Smooth muscle cell (in vitro differentiated cells): ENCODE measurements at regions not wholly inside any gene's neighbourhood (a gene's known extent, or its start where the extent isn't known, plus 50 kb on each side); places are given as distances from the start of the nearest gene placed in this dataset.

ENCODE experiments used
- DNase-seq: peaks from one replicate; lab custom pipeline; 2025; ENCODE audit not compliant: unreplicated experiment; lab: John Stamatoyannopoulos, UW
- H2AFZ ChIP-seq: fragments of 200-600 bp; sonication (generic); 2 replicates; pipeline ENCODE4 v1.6.0; 2016; ENCODE audit warnings: antibody characterized with exemption, low read depth, mild to moderate bottlenecking
- H3F3A ChIP-seq: fragments of 200-600 bp; sonication (generic); 2 replicates; pipeline ENCODE4 v1.6.0; 2017; ENCODE audit warnings: antibody characterized with exemption, low read depth
- H3K27ac ChIP-seq: fragments of 200-600 bp; sonication (generic); 2 replicates; pipeline ENCODE4 v1.5.1; 2016; ENCODE audit warnings: low read depth, mild to moderate bottlenecking
- H3K27me3 ChIP-seq: fragments of 200-600 bp; sonication (generic); 2 replicates; pipeline ENCODE4 v1.6.1; 2016; ENCODE audit warnings: low read depth, mild to moderate bottlenecking
- H3K36me3 ChIP-seq: fragments of 200-600 bp; sonication (generic); 2 replicates; pipeline ENCODE4 v1.5.1; 2016; ENCODE audit warnings: low read depth
- H3K4me1 ChIP-seq: fragments of 200-600 bp; sonication (generic); 2 replicates; pipeline ENCODE4 v1.5.1; 2016; ENCODE audit warnings: low read depth
- H3K4me2 ChIP-seq: fragments of 200-600 bp; sonication (generic); 2 replicates; pipeline ENCODE4 v1.6.0; 2016; ENCODE audit warnings: mild to moderate bottlenecking
- H3K4me3 ChIP-seq: fragments of 200-600 bp; sonication (generic); 2 replicates; pipeline ENCODE4 v1.5.1; 2016; ENCODE audit warnings: mild to moderate bottlenecking
- H3K79me2 ChIP-seq: fragments of 200-600 bp; sonication (generic); 2 replicates; pipeline ENCODE4 v1.6.0; 2016; ENCODE audit warnings: low read depth, mild to moderate bottlenecking
- H3K9ac ChIP-seq: fragments of 200-600 bp; sonication (generic); 2 replicates; pipeline ENCODE4 v1.6.0; 2016; ENCODE audit warnings: low read depth
- H3K9me3 ChIP-seq: fragments of 200-600 bp; sonication (generic); replicated peaks from 2 replicates; pipeline ENCODE4 v1.5.1; 2016; ENCODE audit warnings: low read depth
- H4K20me1 ChIP-seq: fragments of 200-600 bp; sonication (generic); 2 replicates; pipeline ENCODE4 v1.6.0; 2016; ENCODE audit warnings: low read depth
- CTCF ChIP-seq: fragments of 200-600 bp; sonication (generic); IDR thresholded peaks from 2 replicates; pipeline ENCODE4 v1.5.1; 2017; ENCODE audit warnings: borderline replicate concordance, mild to moderate bottlenecking, antibody characterized with exemption; ENCODE audit not compliant: insufficient read depth, poor library complexity, severe bottlenecking
- WGBS: methylation state at CpG from one replicate; pipeline ENCODE4 v1.1.7; 2016; ENCODE audit warnings: low lambda C conversion rate; 5-methylcytosine and 5-hydroxymethylcytosine counted together

- Histone ChIP-seq H4K20me1 (no peaks in the 10 kb centered on the region), H3F3A (peaks cover 3% of the 10 kb centered on the region), H2AFZ (no peak overlapping the region), H3K27ac (peak overlapping the region; percentile 59), H3K4me3 (no peak overlapping the region), H3K9me3 (no peaks in the 10 kb centered on the region), H3K27me3 (no peaks in the 10 kb centered on the region), H3K4me1 (no peaks in the 10 kb centered on the region), H3K9ac (no peak overlapping the region), H3K36me3 (no peaks in the 10 kb centered on the region), H3K4me2 (no peak overlapping the region), H3K79me2 (no peaks in the 10 kb centered on the region)
- no peak for TF ChIP-seq CTCF
- WGBS = 65% methylated on average over 7 of the region's 7 CpGs
- no peak for DNase-seq
Observed at GRCh38 chr7:117997862-117998825, 124.9 kb upstream of the CTTNBP2 start.

GRCh38 chr7:118000480-118001202 is 127.4 kb upstream of the CTTNBP2 start:
- no peak for TF ChIP-seq CTCF
- 69% methylated on average over 6 of the region's 6 CpGs for WGBS
- no peak overlapping the region for H3K4me3 ChIP-seq
- H3K27me3 ChIP-seq = no peaks in the 10 kb centered on the region
- no peaks in the 10 kb centered on the region for H4K20me1 ChIP-seq
- no peak overlapping the region for H2AFZ ChIP-seq
- H3F3A ChIP-seq = peaks cover 7% of the 10 kb centered on the region
- H3K36me3 ChIP-seq = no peaks in the 10 kb centered on the region
- no peak overlapping the region for H3K9ac ChIP-seq
- H3K27ac ChIP-seq = no peak overlapping the region
- H3K79me2 ChIP-seq = no peaks in the 10 kb centered on the region
- no peak for DNase-seq
- H3K4me2 ChIP-seq = no peak overlapping the region
- H3K9me3 ChIP-seq = no peaks in the 10 kb centered on the region
- peaks cover 11% of the 10 kb centered on the region for H3K4me1 ChIP-seq

- peaks cover 7% of the 10 kb centered on the region for H3F3A ChIP-seq
- no peak overlapping the region for H3K27ac ChIP-seq
- H4K20me1 ChIP-seq = no peaks in the 10 kb centered on the region
- H3K79me2 ChIP-seq = no peaks in the 10 kb centered on the region
- no peaks in the 10 kb centered on the region for H3K9me3 ChIP-seq
- peak overlapping the region; percentile 8 for H2AFZ ChIP-seq
- H3K27me3 ChIP-seq = no peaks in the 10 kb centered on the region
- no peaks in the 10 kb centered on the region for H3K36me3 ChIP-seq
- peaks cover 11% of the 10 kb centered on the region for H3K4me1 ChIP-seq
- no peak for TF ChIP-seq CTCF
- DNase-seq = no peak
- no peak overlapping the region for H3K4me3 ChIP-seq
- 13% methylated on average over 1 of the region's 1 CpG for WGBS
- no peak overlapping the region for H3K9ac ChIP-seq
- no peak overlapping the region for H3K4me2 ChIP-seq
Observed at GRCh38 chr7:118003476-118003875, 130.2 kb upstream of the CTTNBP2 start.
